GM23338 (cell line): ENCODE measurements at regions not wholly inside any gene's neighbourhood (a gene's known extent, or its start where the extent isn't known, plus 50 kb on each side); places are given as distances from the start of the nearest gene placed in this dataset.

Source experiments
- ATAC-seq: fragments of 200-7000 bp; cut with Tn5 transposase; 3 replicates; pipeline ENCODE4 v1.9.1; 2020
- DNase-seq: peaks from one replicate; pipeline ENCODE4 v3.0.0-alpha.2; 2015; ENCODE audit warnings: low spot score
- H2AFZ ChIP-seq: fragments of 200-600 bp; sonication (generic); 2 replicates; pipeline ENCODE4 v1.8.0; 2016; ENCODE audit warnings: antibody characterized with exemption, mild to moderate bottlenecking, moderate library complexity
- H3F3A ChIP-seq: fragments of 200-600 bp; sonication (generic); replicated peaks from 2 replicates; pipeline ENCODE4 v1.8.0; 2017; ENCODE audit warnings: antibody characterized with exemption, mixed run types, low read depth
- H3K27ac ChIP-seq: fragments of 200-600 bp; sonication (generic); 2 replicates; pipeline ENCODE4 v1.6.1; 2016; ENCODE audit warnings: low read depth
- H3K27me3 ChIP-seq: fragments of 200-600 bp; sonication (generic); 2 replicates; pipeline ENCODE4 v1.8.0; 2016; ENCODE audit warnings: mild to moderate bottlenecking, mixed run types, moderate library complexity; ENCODE audit not compliant: insufficient read depth
- H3K36me3 ChIP-seq: fragments of 200-600 bp; sonication (generic); 2 replicates; pipeline ENCODE4 v1.8.0; 2016; ENCODE audit warnings: mild to moderate bottlenecking; ENCODE audit not compliant: insufficient read depth
- H3K4me1 ChIP-seq: fragments of 200-600 bp; sonication (generic); 2 replicates; pipeline ENCODE4 v1.8.0; 2016; ENCODE audit warnings: mild to moderate bottlenecking, moderate library complexity; ENCODE audit not compliant: insufficient read depth
- H3K4me2 ChIP-seq: fragments of 200-600 bp; sonication (generic); 2 replicates; pipeline ENCODE4 v1.7.1; 2017; ENCODE audit warnings: mixed run types
- H3K4me3 ChIP-seq: fragments of 200-600 bp; sonication (generic); 2 replicates; pipeline ENCODE4 v1.6.1; 2016; ENCODE audit warnings: mixed run types
- H3K79me2 ChIP-seq: fragments of 200-600 bp; sonication (generic); replicated peaks from 2 replicates; pipeline ENCODE4 v1.8.0; 2017; ENCODE audit warnings: mild to moderate bottlenecking; ENCODE audit not compliant: insufficient read depth
- H3K9me2 ChIP-seq: fragments of 200-600 bp; sonication (generic); 2 replicates; pipeline ENCODE4 v1.8.0; 2017; ENCODE audit not compliant: insufficient read depth
- H4K20me1 ChIP-seq: fragments of 200-600 bp; sonication (generic); replicated peaks from 2 replicates; pipeline ENCODE4 v1.8.0; 2017; ENCODE audit warnings: mild to moderate bottlenecking; ENCODE audit not compliant: insufficient read depth
- H3K27ac Mint-ChIP-seq: 2 replicates; pipeline ENCODE4 v1.8.0; 2020; ENCODE audit warnings: inconsistent platforms, mild to moderate bottlenecking, moderate library complexity, mixed read lengths
- H3K27me3 Mint-ChIP-seq: 3 replicates; pipeline ENCODE4 v1.8.0; 2022; ENCODE audit warnings: low read depth, mild to moderate bottlenecking, moderate library complexity, mixed read lengths, inconsistent platforms; ENCODE audit not compliant: insufficient read depth, poor library complexity
- H3K36me3 Mint-ChIP-seq: 3 replicates; pipeline ENCODE4 v1.8.0; 2021; ENCODE audit warnings: low read depth, mild to moderate bottlenecking, inconsistent platforms, moderate library complexity, mixed read lengths
- H3K4me1 Mint-ChIP-seq: 3 replicates; pipeline ENCODE4 v1.8.0; 2020; ENCODE audit warnings: mild to moderate bottlenecking, inconsistent platforms, mixed read lengths
- H3K4me3 Mint-ChIP-seq: 3 replicates; pipeline ENCODE4 v1.8.0; 2021; ENCODE audit warnings: moderate library complexity, mild to moderate bottlenecking, inconsistent platforms, mixed read lengths
- H3K9me3 Mint-ChIP-seq: 3 replicates; pipeline ENCODE4 v1.8.0; 2020; ENCODE audit warnings: moderate library complexity, mild to moderate bottlenecking, inconsistent platforms, mixed read lengths
- CREB1 ChIP-seq: fragments of 250-450 bp; sonication (Bioruptor Pico); IDR thresholded peaks from 2 replicates; pipeline ENCODE4 v1.5.0; 2020; ENCODE audit warnings: low read depth, mild to moderate bottlenecking, moderate library complexity
- EZH2phosphoT487 ChIP-seq: fragments of 200-600 bp; sonication (generic); IDR thresholded peaks from one replicate; pipeline ENCODE4 v1.8.1; 2018; ENCODE audit warnings: antibody characterized with exemption; ENCODE audit not compliant: unreplicated experiment
- JUNB ChIP-seq: IDR thresholded peaks from one replicate; pipeline ENCODE4 v1.6.1; 2016; ENCODE audit warnings: antibody characterized with exemption; ENCODE audit not compliant: unreplicated experiment
- NANOG ChIP-seq: IDR thresholded peaks from 2 replicates; pipeline ENCODE4 v1.6.1; 2016; ENCODE audit warnings: antibody characterized with exemption, borderline replicate concordance
- POLR2AphosphoS5 ChIP-seq: IDR thresholded peaks from 2 replicates; pipeline ENCODE4 v1.6.1; 2016; ENCODE audit warnings: antibody characterized with exemption, low read depth
- STAT1 ChIP-seq: IDR thresholded peaks from one replicate; pipeline ENCODE4 v1.6.1; 2016; ENCODE audit warnings: antibody characterized with exemption; ENCODE audit not compliant: unreplicated experiment
- ZNF114 ChIP-seq: fragments of 250-450 bp; sonication (Bioruptor Pico); IDR thresholded peaks from 2 replicates; pipeline ENCODE4 v1.5.0; 2020; ENCODE audit warnings: mild to moderate bottlenecking, moderate library complexity
- ZNF331 ChIP-seq: fragments of 250-450 bp; sonication (Bioruptor Pico); IDR thresholded peaks from 2 replicates; pipeline ENCODE4 v1.5.0; 2020; ENCODE audit warnings: low read depth, mild to moderate bottlenecking, moderate library complexity
- TF ChIP-seq, protein P1 (sequence below): fragments of 250-450 bp; sonication (Bioruptor Pico); IDR thresholded peaks from 2 replicates; pipeline ENCODE4 v1.5.0; 2020; ENCODE audit warnings: mild to moderate bottlenecking, moderate library complexity
- TF ChIP-seq, protein P2 (sequence below): IDR thresholded peaks from 2 replicates; pipeline ENCODE4 v1.6.1; 2016; ENCODE audit warnings: antibody characterized with exemption

DNA sequence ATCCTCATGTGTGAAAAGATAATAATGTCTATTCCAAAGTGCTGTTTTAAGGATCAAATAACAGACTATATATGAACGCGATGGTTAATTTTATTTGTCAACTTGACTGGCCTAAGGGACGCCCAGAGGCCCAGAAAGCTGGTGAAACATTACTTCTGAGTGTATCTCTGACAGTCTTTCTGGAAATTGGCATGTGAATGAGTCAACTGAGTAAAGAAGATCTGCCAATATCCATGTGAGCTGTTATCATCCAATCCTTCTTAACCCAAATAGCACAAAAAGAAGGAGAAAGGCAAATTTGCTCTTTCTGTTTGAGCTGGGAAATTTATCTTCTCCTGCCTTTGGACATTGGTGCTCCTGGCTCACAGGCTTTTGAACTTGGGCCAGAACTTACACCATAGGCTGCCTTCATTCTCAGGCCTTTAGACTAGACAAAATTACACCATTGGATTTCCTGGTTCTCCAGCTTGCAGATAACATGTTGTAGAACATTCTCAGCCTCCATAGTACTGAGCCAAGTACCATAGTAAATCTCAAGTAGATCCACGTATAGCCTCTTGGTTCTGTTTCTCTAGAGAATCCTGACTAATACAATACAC is 114.7 kb upstream of the DOCK10 start (continued):
- TF ChIP-seq, protein P1, sequence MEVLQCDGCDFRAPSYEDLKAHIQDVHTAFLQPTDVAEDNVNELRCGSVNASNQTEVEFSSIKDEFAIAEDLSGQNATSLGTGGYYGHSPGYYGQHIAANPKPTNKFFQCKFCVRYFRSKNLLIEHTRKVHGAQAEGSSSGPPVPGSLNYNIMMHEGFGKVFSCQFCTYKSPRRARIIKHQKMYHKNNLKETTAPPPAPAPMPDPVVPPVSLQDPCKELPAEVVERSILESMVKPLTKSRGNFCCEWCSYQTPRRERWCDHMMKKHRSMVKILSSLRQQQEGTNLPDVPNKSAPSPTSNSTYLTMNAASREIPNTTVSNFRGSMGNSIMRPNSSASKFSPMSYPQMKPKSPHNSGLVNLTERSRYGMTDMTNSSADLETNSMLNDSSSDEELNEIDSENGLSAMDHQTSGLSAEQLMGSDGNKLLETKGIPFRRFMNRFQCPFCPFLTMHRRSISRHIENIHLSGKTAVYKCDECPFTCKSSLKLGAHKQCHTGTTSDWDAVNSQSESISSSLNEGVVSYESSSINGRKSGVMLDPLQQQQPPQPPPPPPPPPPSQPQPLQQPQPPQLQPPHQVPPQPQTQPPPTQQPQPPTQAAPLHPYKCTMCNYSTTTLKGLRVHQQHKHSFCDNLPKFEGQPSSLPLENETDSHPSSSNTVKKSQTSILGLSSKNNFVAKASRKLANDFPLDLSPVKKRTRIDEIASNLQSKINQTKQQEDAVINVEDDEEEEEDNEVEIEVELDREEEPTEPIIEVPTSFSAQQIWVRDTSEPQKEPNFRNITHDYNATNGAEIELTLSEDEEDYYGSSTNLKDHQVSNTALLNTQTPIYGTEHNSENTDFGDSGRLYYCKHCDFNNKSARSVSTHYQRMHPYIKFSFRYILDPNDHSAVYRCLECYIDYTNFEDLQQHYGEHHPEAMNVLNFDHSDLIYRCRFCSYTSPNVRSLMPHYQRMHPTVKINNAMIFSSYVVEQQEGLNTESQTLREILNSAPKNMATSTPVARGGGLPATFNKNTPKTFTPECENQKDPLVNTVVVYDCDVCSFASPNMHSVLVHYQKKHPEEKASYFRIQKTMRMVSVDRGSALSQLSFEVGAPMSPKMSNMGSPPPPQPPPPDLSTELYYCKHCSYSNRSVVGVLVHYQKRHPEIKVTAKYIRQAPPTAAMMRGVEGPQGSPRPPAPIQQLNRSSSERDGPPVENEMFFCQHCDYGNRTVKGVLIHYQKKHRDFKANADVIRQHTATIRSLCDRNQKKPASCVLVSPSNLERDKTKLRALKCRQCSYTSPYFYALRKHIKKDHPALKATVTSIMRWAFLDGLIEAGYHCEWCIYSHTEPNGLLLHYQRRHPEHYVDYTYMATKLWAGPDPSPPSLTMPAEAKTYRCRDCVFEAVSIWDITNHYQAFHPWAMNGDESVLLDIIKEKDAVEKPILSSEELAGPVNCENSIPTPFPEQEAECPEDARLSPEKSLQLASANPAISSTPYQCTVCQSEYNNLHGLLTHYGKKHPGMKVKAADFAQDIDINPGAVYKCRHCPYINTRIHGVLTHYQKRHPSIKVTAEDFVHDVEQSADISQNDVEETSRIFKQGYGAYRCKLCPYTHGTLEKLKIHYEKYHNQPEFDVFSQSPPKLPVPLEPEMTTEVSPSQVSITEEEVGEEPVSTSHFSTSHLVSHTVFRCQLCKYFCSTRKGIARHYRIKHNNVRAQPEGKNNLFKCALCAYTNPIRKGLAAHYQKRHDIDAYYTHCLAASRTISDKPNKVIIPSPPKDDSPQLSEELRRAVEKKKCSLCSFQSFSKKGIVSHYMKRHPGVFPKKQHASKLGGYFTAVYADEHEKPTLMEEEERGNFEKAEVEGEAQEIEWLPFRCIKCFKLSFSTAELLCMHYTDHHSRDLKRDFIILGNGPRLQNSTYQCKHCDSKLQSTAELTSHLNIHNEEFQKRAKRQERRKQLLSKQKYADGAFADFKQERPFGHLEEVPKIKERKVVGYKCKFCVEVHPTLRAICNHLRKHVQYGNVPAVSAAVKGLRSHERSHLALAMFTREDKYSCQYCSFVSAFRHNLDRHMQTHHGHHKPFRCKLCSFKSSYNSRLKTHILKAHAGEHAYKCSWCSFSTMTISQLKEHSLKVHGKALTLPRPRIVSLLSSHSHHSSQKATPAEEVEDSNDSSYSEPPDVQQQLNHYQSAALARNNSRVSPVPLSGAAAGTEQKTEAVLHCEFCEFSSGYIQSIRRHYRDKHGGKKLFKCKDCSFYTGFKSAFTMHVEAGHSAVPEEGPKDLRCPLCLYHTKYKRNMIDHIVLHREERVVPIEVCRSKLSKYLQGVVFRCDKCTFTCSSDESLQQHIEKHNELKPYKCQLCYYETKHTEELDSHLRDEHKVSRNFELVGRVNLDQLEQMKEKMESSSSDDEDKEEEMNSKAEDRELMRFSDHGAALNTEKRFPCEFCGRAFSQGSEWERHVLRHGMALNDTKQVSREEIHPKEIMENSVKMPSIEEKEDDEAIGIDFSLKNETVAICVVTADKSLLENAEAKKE (CRISPR knock-in tag) = no peak
- TF ChIP-seq CREB1 (no peak), NANOG (no peak), EZH2phosphoT487 (no peak), STAT1 (no peak), ZNF331 (no peak), JUNB (no peak)
- TF ChIP-seq, protein P2, sequence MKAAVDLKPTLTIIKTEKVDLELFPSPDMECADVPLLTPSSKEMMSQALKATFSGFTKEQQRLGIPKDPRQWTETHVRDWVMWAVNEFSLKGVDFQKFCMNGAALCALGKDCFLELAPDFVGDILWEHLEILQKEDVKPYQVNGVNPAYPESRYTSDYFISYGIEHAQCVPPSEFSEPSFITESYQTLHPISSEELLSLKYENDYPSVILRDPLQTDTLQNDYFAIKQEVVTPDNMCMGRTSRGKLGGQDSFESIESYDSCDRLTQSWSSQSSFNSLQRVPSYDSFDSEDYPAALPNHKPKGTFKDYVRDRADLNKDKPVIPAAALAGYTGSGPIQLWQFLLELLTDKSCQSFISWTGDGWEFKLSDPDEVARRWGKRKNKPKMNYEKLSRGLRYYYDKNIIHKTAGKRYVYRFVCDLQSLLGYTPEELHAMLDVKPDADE = no peak

DNA sequence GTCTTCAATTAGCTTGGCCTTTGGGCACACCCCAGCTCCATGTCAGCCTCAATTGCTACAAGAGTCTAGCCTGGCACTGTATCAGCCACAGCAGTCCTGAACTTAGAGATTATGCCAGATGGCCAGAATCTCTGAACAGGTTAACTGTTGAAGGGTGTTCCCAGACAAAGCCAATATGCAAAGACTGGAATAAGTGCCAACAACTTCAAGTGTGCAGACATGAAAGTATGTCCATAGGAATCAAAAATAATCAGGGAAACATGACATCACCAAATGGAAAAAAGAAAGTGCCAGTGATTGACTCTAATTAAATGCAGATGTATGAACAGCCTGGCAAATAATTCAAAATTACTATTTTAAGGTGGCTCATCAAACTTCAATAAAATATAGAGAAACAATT is 98.5 kb upstream of the DOCK10 start:
- Mint-ChIP-seq H3K36me3 (no peaks in the 10 kb centered on the region), H3K27ac (no peak overlapping the region), H3K9me3 (no peaks in the 10 kb centered on the region), H3K4me3 (no peak overlapping the region), H3K27me3 (peaks cover 1% of the 10 kb centered on the region), H3K4me1 (no peaks in the 10 kb centered on the region)
- Histone ChIP-seq H3K4me3 (no peak overlapping the region), H2AFZ (0 out of 2 replicates have a peak overlapping the region, but pooled peaks have one; percentile 34), H4K20me1 (no peaks in the 10 kb centered on the region), H3K9me2 (peaks cover 4% of the 10 kb centered on the region; the same call in 1 of the 2 replicates), H3F3A (no peaks in the 10 kb centered on the region), H3K79me2 (no peaks in the 10 kb centered on the region), H3K27me3 (no peaks in the 10 kb centered on the region), H3K4me2 (no peak overlapping the region), H3K27ac (no peak overlapping the region), H3K4me1 (no peaks in the 10 kb centered on the region), H3K36me3 (no peaks in the 10 kb centered on the region)
- ATAC-seq = no peak
- DNase-seq = no peak
- TF ChIP-seq STAT1 = no peak
- no peak for TF ChIP-seq ZNF114 (CRISPR knock-in tag)
- TF ChIP-seq, protein P1 (CRISPR knock-in tag) = no peak
- TF ChIP-seq POLR2AphosphoS5 = no peak
